ENCODE measurements at regions not wholly inside any gene's neighbourhood (a gene's known extent, or its start where the extent isn't known, plus 50 kb on each side); places are given as distances from the start of the nearest gene placed in this dataset.

DNA sequence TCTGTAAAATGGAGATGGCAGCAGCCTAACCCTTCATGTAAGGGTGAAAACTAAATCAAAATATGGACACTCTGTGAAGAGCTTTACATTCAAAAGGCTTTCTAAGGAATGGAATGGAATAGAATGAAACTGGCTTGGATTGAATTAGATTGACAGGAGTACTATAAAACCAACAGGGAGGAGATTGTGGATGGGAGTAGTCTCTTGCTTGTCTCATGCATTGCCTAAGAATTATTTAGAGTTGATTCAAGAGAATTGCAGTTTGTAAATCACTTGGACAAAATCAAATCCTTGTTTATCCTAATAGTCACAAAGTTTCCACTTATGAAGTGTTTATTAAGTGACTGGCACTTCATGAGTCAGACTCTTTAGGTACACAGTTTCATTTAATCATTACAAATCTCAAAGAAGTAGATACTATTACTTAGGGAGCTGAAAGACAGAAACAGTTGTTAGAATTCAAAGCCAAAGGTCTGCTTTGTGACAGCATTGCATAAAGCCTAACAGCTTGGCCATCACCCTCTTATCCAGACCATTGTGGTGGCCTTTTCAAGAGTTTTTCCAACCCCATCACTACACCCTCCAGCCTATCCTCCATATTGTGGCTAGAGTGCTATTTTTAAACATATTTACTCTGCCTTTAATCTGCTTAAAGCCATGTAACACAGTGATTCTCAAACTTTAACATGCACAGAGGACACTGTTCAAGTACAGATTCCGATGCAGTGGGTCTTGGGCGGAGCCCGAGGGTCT, 91.9 kb upstream of the GHITM start:
- DNase-seq (ENCODE audit: low read depth in 2 of 2), result no peak

DNA sequence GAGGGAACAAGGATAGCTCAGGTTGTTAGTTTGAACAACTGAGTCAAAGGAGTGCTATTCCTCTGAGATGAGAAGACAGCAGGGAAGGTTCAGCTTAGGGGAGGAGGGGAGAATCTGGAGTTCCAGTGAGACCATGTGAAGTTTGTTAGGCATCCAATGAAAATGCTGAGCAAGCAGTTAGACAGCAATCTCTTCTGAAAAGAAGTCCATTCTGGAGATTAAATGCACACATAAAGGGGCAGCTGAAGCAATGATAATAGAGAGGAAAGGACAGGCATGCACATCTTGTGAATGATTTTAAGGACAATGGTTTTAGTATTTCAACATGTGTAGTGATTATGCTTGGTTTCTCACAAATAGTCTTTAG, 89.7 kb upstream of the GHITM start:
- no peak for DNase-seq (ENCODE audit: low read depth in 2 of 2)

DNA sequence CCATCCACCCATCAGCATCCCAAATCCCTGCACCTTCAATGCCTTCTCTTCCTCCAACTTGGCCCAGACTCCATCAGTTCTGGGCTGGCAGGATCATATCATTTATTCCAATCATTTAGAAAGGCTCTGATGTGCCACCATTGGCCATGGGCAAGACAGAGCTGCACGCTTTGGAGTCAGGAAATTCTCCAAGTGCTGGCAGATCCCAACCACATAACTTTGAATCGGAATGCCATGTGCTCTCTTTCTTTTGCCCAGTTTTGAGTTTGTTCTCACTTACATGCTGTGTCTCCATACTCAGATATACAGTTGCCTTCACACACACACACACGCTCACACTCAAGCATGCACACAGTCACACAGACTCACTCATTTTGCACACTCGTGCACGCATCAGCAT, 85.7 kb upstream of the GHITM start:
- DNase-seq (ENCODE audit: low read depth in 2 of 2), result no peak

DNA sequence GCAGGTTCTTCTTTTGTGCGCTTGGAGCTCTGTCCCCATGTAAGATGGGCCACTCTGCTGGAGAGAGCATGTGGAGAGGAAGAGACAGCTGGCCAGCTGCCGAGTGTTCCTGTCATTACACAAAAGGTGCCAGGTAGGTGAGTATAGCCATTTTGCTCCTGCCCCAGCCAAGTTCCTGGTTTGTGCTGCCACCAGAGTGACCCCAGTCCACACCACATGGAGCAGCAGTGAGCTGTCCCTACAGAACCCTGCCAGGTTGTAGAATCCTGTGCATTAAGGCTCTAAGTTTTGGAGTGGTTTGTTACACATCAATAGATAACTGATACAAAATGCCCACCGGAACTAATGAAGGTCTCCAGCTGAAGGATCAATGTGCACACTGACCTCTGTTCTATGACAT, 84.6 kb upstream of the GHITM start:
- no peak for DNase-seq (ENCODE audit: low read depth in 2 of 2)

DNA sequence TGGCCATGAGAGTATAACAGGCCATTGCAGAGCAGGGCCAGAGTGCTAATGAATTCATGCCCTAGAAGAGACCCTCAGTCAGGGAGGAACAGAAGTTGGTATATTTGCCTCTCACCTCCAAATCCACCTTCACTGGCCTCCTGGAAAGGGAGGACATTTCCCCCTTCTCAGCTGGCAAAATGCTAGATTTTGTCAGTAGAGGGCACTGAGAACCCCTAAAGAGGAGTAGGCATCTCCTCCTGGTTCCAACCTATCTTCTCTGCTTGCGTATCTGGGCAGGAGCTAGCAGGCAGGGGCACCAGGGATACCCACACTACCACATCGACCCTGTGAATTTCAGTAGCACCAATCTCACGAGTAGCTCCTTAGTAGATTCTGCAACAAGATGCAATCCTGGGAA, 79.8 kb upstream of the GHITM start:
- DNase-seq (ENCODE audit: low read depth in 2 of 2), result no peak

DNA sequence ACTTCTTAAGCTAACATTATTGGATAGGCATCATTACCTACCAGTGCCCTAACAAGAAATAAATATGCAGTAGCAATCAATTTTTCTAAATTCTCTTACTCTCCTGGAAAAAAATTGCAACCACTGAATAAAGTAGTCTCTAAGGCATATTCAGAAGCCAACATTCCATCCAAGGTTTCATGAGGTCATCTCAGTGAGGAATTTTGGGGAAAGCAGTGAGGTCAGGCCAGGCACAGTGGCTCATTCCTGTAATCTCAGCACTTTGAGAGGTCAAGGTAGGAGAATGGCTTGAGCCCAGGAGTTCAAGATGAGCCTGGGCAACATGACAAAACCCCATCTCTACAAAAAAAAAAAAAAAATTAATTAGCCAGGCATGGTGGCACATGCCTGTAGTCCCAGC, 75.9 kb upstream of the GHITM start:
- DNase-seq (ENCODE audit: low read depth in 2 of 2), result no peak

DNA sequence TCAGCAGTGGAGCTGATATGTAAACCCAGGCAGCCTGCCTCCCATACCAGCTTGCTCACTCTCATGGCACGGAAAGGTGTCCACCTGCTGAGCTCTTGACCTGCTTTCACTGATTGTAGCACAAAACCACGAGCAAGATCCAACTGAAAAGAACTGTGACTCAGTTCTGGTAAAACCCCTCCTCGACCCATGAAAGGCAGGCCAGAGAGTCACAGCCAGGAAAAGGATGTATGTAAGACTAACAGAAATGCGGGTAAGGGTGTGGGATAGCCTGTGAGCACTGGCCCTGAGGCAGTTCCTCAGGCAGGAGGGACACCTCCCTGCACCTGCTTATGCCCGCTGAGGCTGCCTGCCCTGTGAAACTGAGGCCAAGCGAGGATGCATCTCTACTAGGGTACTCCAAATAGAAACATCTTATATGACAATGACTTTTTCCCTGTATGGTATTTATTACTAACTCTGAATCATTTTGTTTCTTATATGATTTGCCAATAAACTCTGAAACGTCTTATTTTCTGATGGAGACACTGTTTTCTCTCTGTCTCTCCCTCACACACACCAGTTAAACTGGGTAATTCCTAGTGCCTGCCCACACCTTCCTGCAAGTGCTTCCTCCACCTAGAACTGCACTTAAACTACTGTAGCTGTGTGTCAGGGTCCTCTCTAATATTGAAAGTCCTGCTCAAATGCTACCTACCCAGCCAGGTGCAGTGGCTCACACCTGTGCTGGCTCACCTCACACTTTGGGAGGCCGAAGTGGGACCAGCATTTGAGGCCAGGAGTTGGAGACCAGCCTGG, 73.3 kb upstream of the GHITM start:
- no peak for DNase-seq (ENCODE audit: low read depth in 2 of 2)

DNA sequence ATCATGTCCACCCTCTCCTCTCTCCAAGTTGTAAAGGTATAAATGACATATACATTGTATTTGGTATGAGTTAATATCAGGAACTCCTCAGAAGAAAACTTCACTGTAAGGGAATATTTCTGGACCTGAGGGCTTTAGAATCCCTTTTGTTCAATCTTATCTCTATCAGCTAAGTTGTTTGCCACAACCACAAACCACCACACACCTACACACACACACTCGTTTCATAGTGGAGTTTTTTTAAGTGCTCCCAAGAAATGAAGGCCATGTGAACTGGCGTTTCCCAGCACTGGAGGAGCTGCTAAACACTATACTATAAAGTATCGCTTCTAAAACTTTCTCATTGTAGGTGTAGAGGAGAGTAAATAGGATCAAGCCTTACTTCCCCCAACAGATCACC, 64.8 kb upstream of the GHITM start:
- no peak for DNase-seq (ENCODE audit: low read depth in 2 of 2)

DNA sequence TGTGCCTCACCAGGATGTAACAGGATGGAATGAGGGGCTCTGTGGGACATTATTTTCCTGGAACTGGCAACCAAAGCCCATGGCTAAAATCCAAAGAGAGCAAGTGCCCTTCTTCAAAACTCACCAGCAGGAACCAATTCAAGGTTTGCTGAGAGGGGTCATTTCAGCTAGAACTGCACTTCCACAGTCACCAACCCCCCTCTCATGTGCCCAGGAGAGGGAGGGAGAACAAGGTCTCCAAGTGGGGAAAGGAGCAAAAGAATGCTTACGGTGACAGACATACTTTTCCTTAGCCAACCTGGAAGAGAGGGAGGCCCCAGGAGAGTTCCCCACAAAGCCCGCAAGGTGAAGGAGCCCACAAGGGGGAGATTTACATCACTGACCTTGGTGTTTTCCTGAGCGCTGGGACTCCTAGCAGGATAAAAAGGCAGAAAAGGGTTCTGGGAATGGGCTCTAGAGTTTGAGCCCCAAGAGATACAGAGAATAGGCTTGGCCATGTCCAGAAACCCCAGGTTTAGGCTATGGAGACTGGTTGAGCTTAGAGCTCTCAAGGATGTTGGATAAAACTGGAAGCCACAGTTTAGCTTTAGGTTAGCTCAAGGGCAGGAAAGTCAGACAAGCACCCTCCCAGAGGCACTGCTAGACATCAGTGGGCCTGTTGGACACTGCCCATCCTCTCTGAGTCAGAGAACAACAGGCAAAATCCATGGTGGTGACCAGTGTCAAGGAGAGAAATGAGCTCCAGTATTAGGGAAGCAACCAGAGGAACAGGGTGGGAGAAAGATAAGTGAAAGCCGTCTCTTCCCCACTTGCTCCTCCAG, 63.9 kb upstream of the GHITM start:
- DNase-seq (ENCODE audit: low read depth in 2 of 2), result no peak

DNA sequence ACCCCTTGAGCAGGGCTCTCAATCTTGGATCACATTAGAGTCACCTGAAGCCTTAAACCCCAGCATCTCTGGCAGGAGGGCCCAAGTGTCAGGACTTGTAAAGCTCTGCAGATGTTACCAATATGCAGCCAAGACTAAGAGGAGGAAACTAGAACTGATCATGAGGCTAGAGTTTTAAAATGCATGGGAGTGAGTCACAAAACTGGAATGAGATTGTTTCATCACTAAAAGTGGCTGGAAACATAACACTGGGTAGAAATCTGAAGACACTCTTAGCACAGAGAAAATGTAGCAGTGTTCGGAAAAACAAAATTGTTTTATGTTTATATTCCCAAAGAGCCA, 63.3 kb upstream of the GHITM start:
- no peak for DNase-seq (ENCODE audit: low read depth in 2 of 2)

DNA sequence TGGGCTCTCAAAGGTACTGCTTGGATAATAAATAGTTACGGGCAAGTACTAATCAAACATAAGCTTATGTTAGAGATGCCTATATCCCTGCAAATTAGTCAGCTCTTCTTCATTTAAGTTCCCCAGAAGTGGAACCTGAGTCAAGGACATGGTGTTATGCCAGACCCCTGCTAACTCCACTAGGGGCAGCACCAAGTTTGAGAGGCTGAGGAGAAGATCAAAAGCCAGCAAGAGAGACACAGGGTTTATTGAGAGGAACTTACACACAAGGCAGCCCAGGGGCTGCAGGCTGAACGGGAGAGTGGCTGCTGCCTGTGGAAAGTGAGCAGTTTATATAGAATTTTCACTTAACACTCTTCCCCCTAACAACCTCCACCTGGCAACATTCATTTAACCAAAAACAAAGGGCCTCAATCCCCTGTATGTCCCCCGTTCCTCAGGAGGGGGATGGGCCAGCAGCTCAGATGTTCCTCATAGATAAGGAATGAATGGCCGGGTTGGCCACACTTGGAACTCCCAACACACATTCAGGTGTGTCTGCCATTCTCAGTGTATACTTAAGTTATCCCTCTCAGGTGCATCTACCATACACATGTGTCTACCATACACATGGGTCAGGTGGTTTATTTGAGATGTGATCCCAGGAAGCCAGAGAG, 62.6 kb upstream of the GHITM start:
- DNase-seq (ENCODE audit: low read depth in 2 of 2), result no peak

DNA sequence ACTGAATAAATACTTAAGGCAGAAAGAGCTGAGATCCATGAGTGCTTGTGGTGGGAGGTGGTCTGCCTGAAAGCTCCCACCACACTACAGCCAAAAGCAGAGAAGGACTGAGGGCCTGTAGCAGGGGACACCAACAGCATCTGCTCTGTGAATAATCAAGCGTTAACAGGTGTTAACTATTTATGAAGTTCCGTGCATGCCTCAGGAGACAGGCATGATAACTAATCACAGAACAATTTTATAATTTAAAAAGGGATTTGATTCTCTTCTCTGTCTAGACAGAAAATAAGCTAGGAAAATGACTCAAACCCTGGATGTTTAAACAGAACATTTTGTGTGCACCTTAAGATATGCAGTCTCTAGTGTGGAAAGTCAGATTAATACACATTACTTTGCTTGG, 61.5 kb upstream of the GHITM start:
- no peak for DNase-seq (ENCODE audit: low read depth in 2 of 2)

DNA sequence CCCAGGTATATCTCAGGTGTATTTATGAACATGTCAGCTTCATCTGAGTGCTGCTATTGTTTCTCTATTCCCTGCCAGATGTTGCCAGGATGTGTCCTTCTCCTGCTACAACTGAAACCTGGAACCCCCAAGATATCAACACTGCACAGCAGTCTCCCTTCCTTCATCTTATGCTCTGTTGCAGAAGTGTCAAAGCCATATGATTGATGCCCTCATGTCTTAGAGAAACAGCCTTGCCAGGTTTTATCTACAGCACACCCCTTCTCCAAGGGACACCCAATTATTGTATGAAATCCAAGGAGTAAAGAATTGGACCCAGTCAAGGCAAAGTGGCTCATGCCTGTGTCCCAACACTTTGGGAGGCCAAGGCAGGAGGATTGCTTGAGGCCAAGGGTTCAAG, 60.5 kb upstream of the GHITM start:
- DNase-seq (ENCODE audit: low read depth in 2 of 2), result no peak

DNA sequence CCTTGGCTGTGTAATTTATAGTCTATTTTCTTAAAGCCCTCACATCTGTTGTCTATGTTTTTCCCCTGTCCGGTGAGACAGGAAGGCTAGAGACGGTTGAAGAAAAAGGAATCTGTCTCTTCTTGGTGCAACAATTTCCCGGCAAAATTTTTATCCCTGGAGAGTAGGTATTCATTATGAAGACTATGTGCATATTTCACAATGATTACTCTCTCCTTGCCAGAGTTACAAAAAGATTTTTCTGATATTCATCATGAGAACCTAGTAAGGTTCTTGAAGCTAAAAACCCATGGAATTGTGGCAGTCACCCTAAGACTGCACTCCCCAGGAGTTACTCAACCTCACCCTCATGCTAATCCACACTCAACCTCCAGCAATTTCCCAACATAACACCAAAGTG, 55.0 kb upstream of the GHITM start:
- DNase-seq (ENCODE audit: low read depth in 2 of 2), result no peak

DNA sequence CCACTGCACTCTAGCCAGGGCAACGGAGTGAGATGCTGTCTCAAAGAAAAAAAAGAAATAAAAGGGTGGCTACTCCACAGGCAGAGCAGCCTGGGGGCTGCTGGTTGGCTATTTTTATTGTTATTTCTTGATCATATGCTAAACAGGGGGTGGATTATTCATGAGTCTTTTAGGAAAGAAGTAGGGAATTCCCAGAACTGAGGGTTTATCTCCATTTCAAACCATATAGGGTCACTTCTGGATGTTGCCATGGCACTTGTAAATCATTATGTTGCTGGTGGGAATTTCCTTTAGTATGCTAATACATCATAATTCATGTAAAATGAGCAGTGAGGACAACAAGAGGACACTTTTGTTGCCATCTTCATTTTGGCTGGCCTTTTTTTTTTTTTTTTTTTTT, 52.1 kb upstream of the GHITM start:
- no peak for DNase-seq (ENCODE audit: low read depth in 2 of 2)

DNA sequence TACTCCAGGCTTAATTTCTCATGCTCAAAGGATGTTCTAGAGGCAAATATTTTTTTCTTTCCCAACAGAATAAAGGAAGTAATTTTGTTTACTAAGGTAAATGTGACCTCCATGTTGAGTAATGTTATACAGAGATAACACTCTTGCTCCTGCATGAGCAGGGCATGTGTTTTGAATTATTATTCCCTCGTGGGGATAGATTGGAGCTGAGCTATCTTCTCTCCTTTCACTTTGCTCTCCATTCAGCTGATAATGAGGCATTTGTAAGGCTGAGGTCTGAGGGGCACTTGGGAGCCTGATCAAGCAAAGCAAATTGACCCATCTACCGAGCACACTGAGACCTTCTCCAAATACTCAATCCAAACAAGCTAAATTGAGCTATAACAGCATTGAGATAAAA, 50.7 kb upstream of the GHITM start:
- DNase-seq (ENCODE audit: low read depth in 2 of 2), result no peak

DNA sequence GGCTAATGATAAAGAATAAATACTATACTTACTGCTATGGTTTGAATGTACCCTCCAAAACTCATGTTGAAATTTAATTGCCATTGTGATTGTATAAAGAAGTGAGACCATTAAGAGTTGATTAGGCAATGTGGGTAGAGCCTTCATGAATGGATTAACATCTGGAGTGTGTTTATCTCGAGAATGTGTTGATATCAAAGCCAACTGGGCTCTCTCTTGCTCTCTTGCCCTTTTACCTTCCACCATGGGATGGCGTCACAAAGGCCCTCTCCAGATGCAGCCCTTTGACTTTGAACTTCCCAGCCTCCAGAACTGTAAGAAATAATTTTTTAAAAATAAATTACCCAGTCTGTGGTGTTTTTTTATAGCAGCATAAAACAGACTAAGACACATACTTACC, 50.1 kb upstream of the GHITM start:
- no peak for DNase-seq (ENCODE audit: low read depth in 2 of 2)
